PC-9 (cell line): ENCODE measurements at regions not wholly inside any gene's neighbourhood (a gene's known extent, or its start where the extent isn't known, plus 50 kb on each side); places are given as distances from the start of the nearest gene placed in this dataset.
A peak's percentile ranks its signal among the peaks of the same experiment; 100 is the strongest.

Experiments
- BruUV-seq: library from RNA; stranded (reverse); fragments of 400-500 nt; replicated peaks from 2 replicates; lab custom pipeline; 2021; lab: Mats Ljungman, UMichigan
- CTCF ChIA-PET: fragments of 300-600 bp; sonication (Branson Sonifier 250); formaldehyde crosslinking; loops from one replicate; lab custom pipeline; 2022; ENCODE audit warnings: antibody characterized with exemption; lab: Charles Lee
- POLR2A ChIA-PET: fragments of 300-600 bp; sonication (Branson Sonifier 250); formaldehyde crosslinking; loops from one replicate; lab custom pipeline; 2022; ENCODE audit warnings: antibody characterized with exemption; ENCODE audit not compliant: unreplicated experiment; lab: Charles Lee
- DNase-seq, 2 experiments: peaks; one replicate each; pipeline versions ENCODE4 v3.0.0 to v3.0.0-alpha.2; 2015 to 2022; ENCODE audit warnings: mixed read lengths in 1 of 2
- H2AFZ ChIP-seq: fragments of 200-600 bp; sonication (generic); 2 replicates; pipeline ENCODE4 v1.8.1; 2017; ENCODE audit warnings: antibody characterized with exemption
- H3F3A ChIP-seq: fragments of 200-600 bp; sonication (generic); 2 replicates; pipeline ENCODE4 v1.8.1; 2017; ENCODE audit warnings: antibody characterized with exemption, mild to moderate bottlenecking, low read depth; ENCODE audit not compliant: insufficient read depth
- H3K27ac ChIP-seq: fragments of 200-600 bp; sonication (generic); 2 replicates; pipeline ENCODE4 v1.6.1; 2016; ENCODE audit warnings: mixed run types
- H3K27me3 ChIP-seq: fragments of 200-600 bp; sonication (generic); 2 replicates; pipeline ENCODE4 v1.6.1; 2016; ENCODE audit warnings: low read depth, mixed run types; ENCODE audit not compliant: insufficient read depth
- H3K36me3 ChIP-seq: fragments of 200-600 bp; sonication (generic); 2 replicates; pipeline ENCODE4 v1.6.1; 2016; ENCODE audit warnings: low read depth, mixed run types
- H3K4me1 ChIP-seq: fragments of 200-600 bp; sonication (generic); replicated peaks from 2 replicates; pipeline ENCODE4 v1.6.1; 2016; ENCODE audit warnings: mixed run types; ENCODE audit not compliant: insufficient read depth
- H3K4me2 ChIP-seq: fragments of 200-600 bp; sonication (generic); 2 replicates; pipeline ENCODE4 v1.6.1; 2017; ENCODE audit warnings: mixed run types
- H3K4me3 ChIP-seq: fragments of 200-600 bp; sonication (generic); 2 replicates; pipeline ENCODE4 v1.6.1; 2016; ENCODE audit warnings: mixed run types
- H3K79me2 ChIP-seq: fragments of 200-600 bp; sonication (generic); 2 replicates; pipeline ENCODE4 v1.6.1; 2017; ENCODE audit warnings: low read depth, mixed run types
- H3K9me2 ChIP-seq: fragments of 200-600 bp; sonication (generic); 2 replicates; pipeline ENCODE4 v1.8.1; 2017; ENCODE audit warnings: mild to moderate bottlenecking; ENCODE audit not compliant: insufficient read depth
- H3K9me3 ChIP-seq: fragments of 200-600 bp; sonication (generic); 2 replicates; pipeline ENCODE4 v1.8.1; 2016; ENCODE audit warnings: low read depth; ENCODE audit not compliant: insufficient read depth
- H4K20me1 ChIP-seq: fragments of 200-600 bp; sonication (generic); 2 replicates; pipeline ENCODE4 v1.8.1; 2017; ENCODE audit not compliant: insufficient read depth
- EZH2 ChIP-seq: fragments of 200-600 bp; sonication (generic); IDR thresholded peaks from 2 replicates; pipeline ENCODE4 v1.8.0; 2017; ENCODE audit warnings: antibody characterized with exemption, low read depth
- intact Hi-C: fragments of 100-400 bp; cut with micrococcal nuclease; formaldehyde crosslinking; loops from one replicate; pipeline ENCODE4 v1.10.0; 2022; ENCODE audit not compliant: unreplicated experiment
- TF ChIP-seq, protein P1 (sequence below): fragments of 200-600 bp; sonication (generic); conservative IDR thresholded peaks from 2 replicates; pipeline ENCODE4 v1.6.1; 2017; ENCODE audit warnings: mixed run types, antibody characterized with exemption, mild to moderate bottlenecking, moderate library complexity

DNA sequence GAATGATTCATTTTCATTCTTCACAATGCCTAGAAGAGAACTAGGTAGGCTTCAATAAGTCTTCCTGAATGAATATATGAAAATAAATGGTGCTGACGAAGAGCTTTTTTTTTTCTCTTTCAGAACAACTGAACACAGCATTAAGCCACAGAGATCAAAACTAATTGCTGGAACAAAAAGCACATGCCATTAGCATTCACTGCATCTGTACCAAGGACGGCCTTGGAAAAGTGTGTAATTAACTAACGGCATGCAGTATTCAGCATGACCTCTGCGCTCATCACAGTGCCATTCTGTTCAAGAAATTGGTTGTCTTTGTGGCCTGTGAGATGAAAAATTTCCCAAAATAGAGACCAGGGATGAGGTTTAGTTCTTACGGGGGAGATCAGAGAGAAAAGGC, 99.3 kb downstream of the NUDT12 start:
- no peak overlapping the region for H3K27ac ChIP-seq
- POLR2A ChIA-PET = no interaction called here
- no peak for DNase-seq
- CTCF ChIA-PET = no interaction called here
- no peak overlapping the region for H3K4me2 ChIP-seq
- H4K20me1 ChIP-seq = no peaks in the 10 kb centered on the region
- no peak overlapping the region for H2AFZ ChIP-seq
- H3K9me2 ChIP-seq = no peaks in the 10 kb centered on the region
- no peaks in the 10 kb centered on the region for H3K36me3 ChIP-seq
- peaks cover 25% of the 10 kb centered on the region for H3K4me1 ChIP-seq
- intact Hi-C loops = no loop called here
- no peaks in the 10 kb centered on the region for H3F3A ChIP-seq
- H3K79me2 ChIP-seq = no peaks in the 10 kb centered on the region
- no peaks in the 10 kb centered on the region for H3K9me3 ChIP-seq
- no peaks in the 10 kb centered on the region for H3K27me3 ChIP-seq
- TF ChIP-seq, protein P1, sequence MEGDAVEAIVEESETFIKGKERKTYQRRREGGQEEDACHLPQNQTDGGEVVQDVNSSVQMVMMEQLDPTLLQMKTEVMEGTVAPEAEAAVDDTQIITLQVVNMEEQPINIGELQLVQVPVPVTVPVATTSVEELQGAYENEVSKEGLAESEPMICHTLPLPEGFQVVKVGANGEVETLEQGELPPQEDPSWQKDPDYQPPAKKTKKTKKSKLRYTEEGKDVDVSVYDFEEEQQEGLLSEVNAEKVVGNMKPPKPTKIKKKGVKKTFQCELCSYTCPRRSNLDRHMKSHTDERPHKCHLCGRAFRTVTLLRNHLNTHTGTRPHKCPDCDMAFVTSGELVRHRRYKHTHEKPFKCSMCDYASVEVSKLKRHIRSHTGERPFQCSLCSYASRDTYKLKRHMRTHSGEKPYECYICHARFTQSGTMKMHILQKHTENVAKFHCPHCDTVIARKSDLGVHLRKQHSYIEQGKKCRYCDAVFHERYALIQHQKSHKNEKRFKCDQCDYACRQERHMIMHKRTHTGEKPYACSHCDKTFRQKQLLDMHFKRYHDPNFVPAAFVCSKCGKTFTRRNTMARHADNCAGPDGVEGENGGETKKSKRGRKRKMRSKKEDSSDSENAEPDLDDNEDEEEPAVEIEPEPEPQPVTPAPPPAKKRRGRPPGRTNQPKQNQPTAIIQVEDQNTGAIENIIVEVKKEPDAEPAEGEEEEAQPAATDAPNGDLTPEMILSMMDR = no peak
- no peak for TF ChIP-seq EZH2
- no peak overlapping the region for H3K4me3 ChIP-seq
- BruUV-seq = no TSS peak

DNA sequence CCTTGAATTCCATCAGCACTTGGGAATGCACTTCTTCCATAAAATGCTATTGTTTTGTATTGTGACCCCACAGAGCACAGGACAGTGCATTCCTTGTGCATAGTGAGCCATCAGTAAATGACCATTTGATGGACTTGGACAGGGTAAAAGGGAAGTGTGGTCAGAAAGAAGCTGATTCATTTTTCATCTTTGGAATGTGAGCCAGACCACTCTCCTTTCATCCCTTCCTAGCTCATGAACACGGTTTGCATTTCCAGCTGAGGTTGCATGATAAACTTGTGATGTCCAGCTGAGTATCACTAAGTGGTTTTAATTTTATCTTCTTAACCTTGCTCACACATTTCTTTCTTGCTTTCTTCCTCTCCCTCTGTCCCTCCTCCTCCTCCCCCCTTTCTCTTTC, 101.3 kb downstream of the NUDT12 start:
- Histone ChIP-seq H3K4me2 (peak overlapping the region; percentile 26; the same call in 1 of the 2 replicates), H3K27ac (0 out of 2 replicates have a peak overlapping the region, but pooled peaks have one; percentile 27), H3K27me3 (no peaks in the 10 kb centered on the region), H3K79me2 (no peaks in the 10 kb centered on the region), H3K9me2 (no peaks in the 10 kb centered on the region), H3F3A (no peaks in the 10 kb centered on the region), H3K4me1 (peaks cover 16% of the 10 kb centered on the region), H4K20me1 (no peaks in the 10 kb centered on the region), H3K4me3 (no peak overlapping the region), H3K9me3 (no peaks in the 10 kb centered on the region), H3K36me3 (no peaks in the 10 kb centered on the region), H2AFZ (no peak overlapping the region)
- TF ChIP-seq, protein P1 = no peak
- TF ChIP-seq EZH2 = no peak
- ChIA-PET POLR2A (no interaction called here), CTCF (interaction anchor here (0.8 kb wide), 1 partner anchor 201 kb away, joined by 16 read pairs; no protein-coding TSS in a partner anchor)
- intact Hi-C loops = loop anchor here (1.0 kb wide), 1 partner anchor 52 kb away; no protein-coding TSS in a partner anchor
- BruUV-seq = no TSS peak
- peak; percentile 22 to 65 for DNase-seq

DNA sequence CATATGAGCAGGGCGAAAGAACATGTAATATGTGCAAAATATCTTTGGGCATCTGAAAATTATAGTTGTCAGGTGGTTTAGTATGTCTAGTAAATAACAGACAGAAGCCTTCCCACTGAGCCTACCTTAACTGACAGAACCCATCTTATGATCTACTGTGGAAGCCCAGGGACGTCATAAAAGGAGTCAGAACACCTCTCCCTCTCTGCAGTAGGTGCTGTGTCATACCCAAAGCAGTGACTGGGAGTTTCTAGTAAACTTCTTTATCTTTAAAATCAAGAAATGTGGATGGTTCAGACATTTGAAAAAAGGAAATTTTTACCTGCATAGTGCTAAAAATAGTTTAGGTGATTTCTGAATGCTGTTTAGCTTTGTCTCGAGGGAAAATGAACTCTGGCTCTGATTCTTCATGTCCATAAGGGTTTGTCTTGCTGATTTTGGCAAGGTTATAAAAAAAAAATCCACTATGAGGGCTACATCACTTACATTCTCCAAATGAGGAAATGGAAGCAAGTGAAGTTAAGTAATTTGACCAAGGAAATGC, 104.0 kb downstream of the NUDT12 start:
- no peak for DNase-seq
- Histone ChIP-seq H3K9me3 (no peaks in the 10 kb centered on the region), H3F3A (no peaks in the 10 kb centered on the region), H3K4me1 (peaks cover 16% of the 10 kb centered on the region), H3K36me3 (no peaks in the 10 kb centered on the region), H3K27me3 (no peaks in the 10 kb centered on the region), H2AFZ (0 out of 2 replicates have a peak overlapping the region, but pooled peaks have one; percentile 57), H3K27ac (0 out of 2 replicates have a peak overlapping the region, but pooled peaks have one; percentile 1), H3K4me3 (no peak overlapping the region), H3K79me2 (no peaks in the 10 kb centered on the region), H3K9me2 (no peaks in the 10 kb centered on the region), H4K20me1 (no peaks in the 10 kb centered on the region), H3K4me2 (no peak overlapping the region)
- TF ChIP-seq EZH2 = no peak
- TF ChIP-seq, protein P1 = no peak
- intact Hi-C loops = no loop called here
- ChIA-PET CTCF (no interaction called here), POLR2A (interaction anchor here (0.5 to 0.6 kb wide), 3 partner anchors 62 to 200 kb away, joined by 4 to 11 read pairs (median 6); partner anchors contain the start of gene MACIR)
- BruUV-seq = no TSS peak
